Neural progenitor cell (in vitro differentiated cells): ENCODE measurements at regions not wholly inside any gene's neighbourhood (a gene's known extent, or its start where the extent isn't known, plus 50 kb on each side); places are given as distances from the start of the nearest gene placed in this dataset.

ENCODE experiments used
- DNase-seq: peaks from one replicate; pipeline ENCODE4 v3.0.0-alpha.2; 2016; ENCODE audit warnings: low spot score
- H2AFZ ChIP-seq: fragments of 200-600 bp; sonication (generic); replicated peaks from 2 replicates; pipeline ENCODE4 v1.6.1; 2016; ENCODE audit warnings: antibody characterized with exemption
- H3F3A ChIP-seq: fragments of 200-600 bp; sonication (generic); 2 replicates; pipeline ENCODE4 v1.6.1; 2016; ENCODE audit warnings: antibody characterized with exemption, low read depth
- H3K27ac ChIP-seq: fragments of 200-600 bp; sonication (generic); 2 replicates; pipeline ENCODE4 v1.5.1; 2016; ENCODE audit warnings: mild to moderate bottlenecking
- H3K27me3 ChIP-seq: fragments of 200-600 bp; sonication (generic); 2 replicates; pipeline ENCODE4 v1.6.1; 2016; ENCODE audit warnings: mild to moderate bottlenecking, moderate library complexity
- H3K36me3 ChIP-seq: fragments of 200-600 bp; sonication (generic); 2 replicates; pipeline ENCODE4 v1.5.1; 2016
- H3K4me1 ChIP-seq: fragments of 200-600 bp; sonication (generic); 2 replicates; pipeline ENCODE4 v1.6.1; 2016; ENCODE audit warnings: mixed run types
- H3K4me2 ChIP-seq: fragments of 200-600 bp; sonication (generic); 2 replicates; pipeline ENCODE4 v1.6.1; 2016
- H3K4me3 ChIP-seq: fragments of 200-600 bp; sonication (generic); 2 replicates; pipeline ENCODE4 v1.5.1; 2016
- H3K79me2 ChIP-seq: fragments of 200-600 bp; sonication (generic); 2 replicates; pipeline ENCODE4 v1.6.1; 2016; ENCODE audit warnings: low read depth
- H3K9ac ChIP-seq: fragments of 200-600 bp; sonication (generic); 2 replicates; pipeline ENCODE4 v1.6.1; 2016
- H3K9me3 ChIP-seq: fragments of 200-600 bp; sonication (generic); 2 replicates; pipeline ENCODE4 v1.5.1; 2016; ENCODE audit warnings: low read depth
- H4K20me1 ChIP-seq: fragments of 200-600 bp; sonication (generic); 2 replicates; pipeline ENCODE4 v1.6.1; 2016; ENCODE audit warnings: low read depth
- H3K27ac Mint-ChIP-seq: 3 replicates; pipeline ENCODE4 v1.8.0; 2021; ENCODE audit warnings: mixed read lengths
- H3K27me3 Mint-ChIP-seq: 2 replicates; pipeline ENCODE4 v1.8.0; 2022; ENCODE audit warnings: low read depth, mild to moderate bottlenecking, inconsistent platforms, moderate library complexity, mixed read lengths; ENCODE audit not compliant: insufficient read depth
- H3K36me3 Mint-ChIP-seq: 3 replicates; pipeline ENCODE4 v1.8.0; 2021; ENCODE audit warnings: mixed read lengths
- H3K4me1 Mint-ChIP-seq: 3 replicates; pipeline ENCODE4 v1.8.0; 2021; ENCODE audit warnings: mixed read lengths
- H3K4me3 Mint-ChIP-seq: 3 replicates; pipeline ENCODE4 v1.8.0; 2021; ENCODE audit warnings: mild to moderate bottlenecking, moderate library complexity, mixed read lengths
- H3K9me3 Mint-ChIP-seq: 3 replicates; pipeline ENCODE4 v1.8.0; 2020; ENCODE audit warnings: mixed read lengths
- EZH2 ChIP-seq: fragments of 200-600 bp; sonication (generic); IDR thresholded peaks from 2 replicates; pipeline ENCODE4 v1.6.1; 2017; ENCODE audit warnings: antibody characterized with exemption, mild to moderate bottlenecking, moderate library complexity
- EZH2phosphoT487 ChIP-seq: fragments of 200-600 bp; sonication (generic); IDR thresholded peaks from 2 replicates; pipeline ENCODE4 v1.6.1; 2017; ENCODE audit warnings: antibody characterized with exemption
- TF ChIP-seq, protein P1 (sequence below): fragments of 200-600 bp; sonication (generic); IDR thresholded peaks from 2 replicates; pipeline ENCODE4 v1.5.1; 2017; ENCODE audit warnings: antibody characterized with exemption, mild to moderate bottlenecking

DNA sequence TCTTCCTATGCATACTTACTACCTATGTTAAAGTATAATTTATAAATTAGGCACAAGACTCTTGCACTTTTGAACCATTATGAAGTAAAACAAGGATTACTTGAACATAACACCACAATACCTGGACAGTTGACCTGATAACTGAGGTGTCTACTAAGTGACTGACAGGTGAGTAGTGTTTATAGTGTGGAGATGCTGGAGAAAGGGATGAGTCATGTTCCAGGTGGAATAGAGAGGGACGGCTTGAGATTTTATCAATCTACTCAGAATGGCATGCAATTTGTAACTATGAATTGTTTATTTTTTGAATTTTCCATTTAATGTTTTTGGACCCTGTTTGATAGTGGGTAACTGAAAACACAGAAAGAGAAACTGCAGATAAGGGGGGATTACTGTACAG is 287.6 kb downstream of the MAP2K6 start:
- Histone ChIP-seq H3F3A (no peaks in the 10 kb centered on the region), H3K36me3 (no peaks in the 10 kb centered on the region), H3K4me3 (no peak overlapping the region), H2AFZ (no peak overlapping the region), H3K79me2 (no peaks in the 10 kb centered on the region), H4K20me1 (no peaks in the 10 kb centered on the region), H3K9ac (no peak overlapping the region), H3K27ac (no peak overlapping the region), H3K4me1 (no peaks in the 10 kb centered on the region), H3K9me3 (no peaks in the 10 kb centered on the region), H3K4me2 (no peak overlapping the region), H3K27me3 (no peaks in the 10 kb centered on the region)
- H3K4me1 Mint-ChIP-seq = no peaks in the 10 kb centered on the region
- H3K27ac Mint-ChIP-seq = no peak overlapping the region
- peaks cover 6% of the 10 kb centered on the region for H3K36me3 Mint-ChIP-seq
- TF ChIP-seq EZH2phosphoT487 (no peak), EZH2 (no peak)
- TF ChIP-seq, protein P1, sequence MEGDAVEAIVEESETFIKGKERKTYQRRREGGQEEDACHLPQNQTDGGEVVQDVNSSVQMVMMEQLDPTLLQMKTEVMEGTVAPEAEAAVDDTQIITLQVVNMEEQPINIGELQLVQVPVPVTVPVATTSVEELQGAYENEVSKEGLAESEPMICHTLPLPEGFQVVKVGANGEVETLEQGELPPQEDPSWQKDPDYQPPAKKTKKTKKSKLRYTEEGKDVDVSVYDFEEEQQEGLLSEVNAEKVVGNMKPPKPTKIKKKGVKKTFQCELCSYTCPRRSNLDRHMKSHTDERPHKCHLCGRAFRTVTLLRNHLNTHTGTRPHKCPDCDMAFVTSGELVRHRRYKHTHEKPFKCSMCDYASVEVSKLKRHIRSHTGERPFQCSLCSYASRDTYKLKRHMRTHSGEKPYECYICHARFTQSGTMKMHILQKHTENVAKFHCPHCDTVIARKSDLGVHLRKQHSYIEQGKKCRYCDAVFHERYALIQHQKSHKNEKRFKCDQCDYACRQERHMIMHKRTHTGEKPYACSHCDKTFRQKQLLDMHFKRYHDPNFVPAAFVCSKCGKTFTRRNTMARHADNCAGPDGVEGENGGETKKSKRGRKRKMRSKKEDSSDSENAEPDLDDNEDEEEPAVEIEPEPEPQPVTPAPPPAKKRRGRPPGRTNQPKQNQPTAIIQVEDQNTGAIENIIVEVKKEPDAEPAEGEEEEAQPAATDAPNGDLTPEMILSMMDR = no peak
- no peaks in the 10 kb centered on the region for H3K27me3 Mint-ChIP-seq
- no peak for DNase-seq
- no peak overlapping the region for H3K4me3 Mint-ChIP-seq
- peaks cover 24% of the 10 kb centered on the region for H3K9me3 Mint-ChIP-seq

DNA sequence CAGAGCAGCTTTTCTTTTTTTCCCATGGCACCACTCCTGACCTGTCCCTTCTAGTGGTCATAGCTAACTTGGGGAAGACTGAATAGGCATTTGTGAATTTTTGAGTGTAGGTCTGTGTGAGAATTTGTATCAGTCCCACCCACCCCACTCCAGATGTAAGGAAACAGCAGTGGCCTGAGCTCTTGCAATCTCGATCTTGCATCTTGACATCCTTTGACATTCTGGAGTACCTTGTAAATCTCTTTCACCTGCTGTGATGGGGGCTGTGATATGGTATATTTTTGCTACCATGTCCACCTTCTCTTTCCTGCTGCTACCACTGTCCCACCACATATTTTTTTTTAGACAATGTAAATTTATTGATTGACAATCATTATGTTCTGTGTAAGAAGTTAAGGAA is 289.3 kb downstream of the MAP2K6 start:
- no peak for DNase-seq
- Mint-ChIP-seq H3K27me3 (no peaks in the 10 kb centered on the region), H3K4me3 (no peak overlapping the region), H3K27ac (no peak overlapping the region), H3K36me3 (peaks cover 4% of the 10 kb centered on the region), H3K9me3 (peaks cover 10% of the 10 kb centered on the region), H3K4me1 (no peaks in the 10 kb centered on the region)
- Histone ChIP-seq H3K4me2 (no peak overlapping the region), H3K4me3 (no peak overlapping the region), H2AFZ (no peak overlapping the region), H3K79me2 (no peaks in the 10 kb centered on the region), H4K20me1 (no peaks in the 10 kb centered on the region), H3K9me3 (no peaks in the 10 kb centered on the region), H3K9ac (no peak overlapping the region), H3K27me3 (no peaks in the 10 kb centered on the region), H3K36me3 (no peaks in the 10 kb centered on the region), H3F3A (no peaks in the 10 kb centered on the region), H3K27ac (no peak overlapping the region), H3K4me1 (no peaks in the 10 kb centered on the region)
- TF ChIP-seq EZH2 (no peak), EZH2phosphoT487 (no peak)
- TF ChIP-seq, protein P1 = no peak

DNA sequence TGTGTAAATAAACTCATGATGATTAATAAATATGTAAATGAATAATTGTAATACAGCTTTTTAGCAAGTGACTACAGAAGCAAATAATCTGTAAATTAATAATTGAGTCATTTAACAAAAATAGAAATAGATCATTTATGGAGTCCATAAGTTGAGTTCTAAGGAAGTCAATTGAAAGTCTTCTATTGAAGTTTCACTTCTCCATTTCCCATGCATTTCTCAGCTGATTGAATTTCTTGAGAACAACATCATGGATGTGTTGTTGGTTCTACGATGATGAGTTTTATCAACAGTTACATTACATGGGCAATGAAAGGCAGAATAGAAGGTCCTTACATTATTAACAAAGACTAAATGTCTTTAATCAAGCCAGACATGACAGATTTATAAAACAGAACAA is 290.4 kb downstream of the MAP2K6 start:
- no peaks in the 10 kb centered on the region for H3K36me3 ChIP-seq
- Mint-ChIP-seq H3K27ac (no peak overlapping the region), H3K9me3 (peaks cover 2% of the 10 kb centered on the region), H3K4me3 (no peak overlapping the region), H3K36me3 (no peaks in the 10 kb centered on the region), H3K4me1 (no peaks in the 10 kb centered on the region), H3K27me3 (no peaks in the 10 kb centered on the region)
- TF ChIP-seq, protein P1 = no peak
- TF ChIP-seq EZH2 (no peak), EZH2phosphoT487 (no peak)
- H3K9ac ChIP-seq = no peak overlapping the region
- no peak overlapping the region for H3K4me2 ChIP-seq
- H4K20me1 ChIP-seq = no peaks in the 10 kb centered on the region
- no peaks in the 10 kb centered on the region for H3K9me3 ChIP-seq
- no peaks in the 10 kb centered on the region for H3K79me2 ChIP-seq
- no peaks in the 10 kb centered on the region for H3K4me1 ChIP-seq
- H2AFZ ChIP-seq = no peak overlapping the region
- no peak overlapping the region for H3K27ac ChIP-seq
- no peak overlapping the region for H3K4me3 ChIP-seq
- DNase-seq = no peak
- H3F3A ChIP-seq = no peaks in the 10 kb centered on the region
- H3K27me3 ChIP-seq = no peaks in the 10 kb centered on the region

DNA sequence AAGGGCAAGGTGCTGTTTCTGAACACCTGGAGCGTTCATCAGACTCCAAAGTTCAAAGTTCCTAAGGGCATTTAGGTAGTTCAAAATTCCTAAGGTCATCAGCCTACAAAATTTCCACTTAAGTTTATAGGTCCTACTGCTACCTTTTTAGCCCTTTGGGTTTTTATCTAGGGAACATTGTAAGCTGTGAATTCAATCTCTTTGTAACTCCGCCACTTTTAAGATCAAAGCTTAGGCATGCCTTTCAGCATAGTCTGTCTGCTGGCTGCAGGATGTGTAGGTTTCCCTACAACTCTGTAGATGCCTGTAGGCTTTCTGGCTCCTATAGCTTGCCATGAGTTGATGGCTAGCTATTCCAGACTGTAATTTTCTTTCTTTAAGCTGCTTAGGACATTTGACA is 291.6 kb downstream of the MAP2K6 start:
- Histone ChIP-seq H3K4me1 (no peaks in the 10 kb centered on the region), H3K36me3 (no peaks in the 10 kb centered on the region), H2AFZ (no peak overlapping the region), H3F3A (no peaks in the 10 kb centered on the region), H3K27ac (no peak overlapping the region), H3K4me3 (no peak overlapping the region), H3K27me3 (no peaks in the 10 kb centered on the region), H3K79me2 (no peaks in the 10 kb centered on the region), H3K4me2 (no peak overlapping the region), H3K9me3 (no peaks in the 10 kb centered on the region), H3K9ac (no peak overlapping the region), H4K20me1 (no peaks in the 10 kb centered on the region)
- no peaks in the 10 kb centered on the region for H3K9me3 Mint-ChIP-seq
- H3K27me3 Mint-ChIP-seq = no peaks in the 10 kb centered on the region
- no peaks in the 10 kb centered on the region for H3K36me3 Mint-ChIP-seq
- no peaks in the 10 kb centered on the region for H3K4me1 Mint-ChIP-seq
- no peak for DNase-seq
- no peak overlapping the region for H3K4me3 Mint-ChIP-seq
- no peak overlapping the region for H3K27ac Mint-ChIP-seq
- TF ChIP-seq EZH2phosphoT487 (no peak), EZH2 (no peak)
- TF ChIP-seq, protein P1 = no peak
